ENCODE measurements at regions not wholly inside any gene's neighbourhood (a gene's known extent, or its start where the extent isn't known, plus 50 kb on each side); places are given as distances from the start of the nearest gene placed in this dataset.

DNA sequence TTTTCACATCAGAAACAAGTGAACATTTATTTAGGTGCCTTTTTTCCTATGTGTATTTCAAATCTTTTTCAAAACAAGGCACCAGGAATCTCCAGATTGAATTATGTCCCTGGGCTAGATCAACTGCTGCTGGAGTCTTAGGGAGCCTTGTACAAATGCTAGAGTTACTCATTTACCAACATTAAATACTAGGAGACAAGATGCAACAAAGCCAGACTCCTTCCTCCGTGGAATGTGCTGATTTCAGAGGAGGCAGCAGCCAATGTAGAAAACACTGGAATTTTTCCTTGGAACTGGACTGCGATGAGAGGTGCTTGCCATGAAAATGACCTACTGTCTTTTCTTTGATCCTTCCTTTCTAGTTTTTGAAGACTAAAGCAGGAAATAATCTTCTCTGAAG is 1514.7 kb upstream of the MIR17HG start:
- H3K27me3 ChIP-seq (ENCODE audit: control insufficient read depth in 2 of 2, insufficient read depth in 2 of 2, low read length in 2 of 2), result no peaks in the 10 kb centered on the region
- H3K36me3 ChIP-seq (ENCODE audit: control insufficient read depth, insufficient read depth, low read length), result no peaks in the 10 kb centered on the region
- H3K9me1 ChIP-seq (ENCODE audit: control insufficient read depth, insufficient read depth, low read length), result no peaks in the 10 kb centered on the region
- no peak for FAIRE-seq
- 2% methylated on average over 2 of the region's 2 CpGs for whole genome bisulfite sequencing (ENCODE audit: insufficient coverage, low coverage, missing lambda C conversion rate)
- no TSS peak for BruUV-seq (replicated peaks)
- in situ Hi-C loops (cut with MboI) (no loop called here), intact Hi-C loops (cut with micrococcal nuclease) (no loop called here)
- H3K79me2 ChIP-seq (ENCODE audit: control insufficient read depth, insufficient read depth, low read length), result no peaks in the 10 kb centered on the region
- TF ChIP-seq, protein P1, sequence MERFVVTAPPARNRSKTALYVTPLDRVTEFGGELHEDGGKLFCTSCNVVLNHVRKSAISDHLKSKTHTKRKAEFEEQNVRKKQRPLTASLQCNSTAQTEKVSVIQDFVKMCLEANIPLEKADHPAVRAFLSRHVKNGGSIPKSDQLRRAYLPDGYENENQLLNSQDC (CRISPR knock-in tag; IDR thresholded peaks at IDR 0.05), result no peak
- TF ChIP-seq, protein P2, sequence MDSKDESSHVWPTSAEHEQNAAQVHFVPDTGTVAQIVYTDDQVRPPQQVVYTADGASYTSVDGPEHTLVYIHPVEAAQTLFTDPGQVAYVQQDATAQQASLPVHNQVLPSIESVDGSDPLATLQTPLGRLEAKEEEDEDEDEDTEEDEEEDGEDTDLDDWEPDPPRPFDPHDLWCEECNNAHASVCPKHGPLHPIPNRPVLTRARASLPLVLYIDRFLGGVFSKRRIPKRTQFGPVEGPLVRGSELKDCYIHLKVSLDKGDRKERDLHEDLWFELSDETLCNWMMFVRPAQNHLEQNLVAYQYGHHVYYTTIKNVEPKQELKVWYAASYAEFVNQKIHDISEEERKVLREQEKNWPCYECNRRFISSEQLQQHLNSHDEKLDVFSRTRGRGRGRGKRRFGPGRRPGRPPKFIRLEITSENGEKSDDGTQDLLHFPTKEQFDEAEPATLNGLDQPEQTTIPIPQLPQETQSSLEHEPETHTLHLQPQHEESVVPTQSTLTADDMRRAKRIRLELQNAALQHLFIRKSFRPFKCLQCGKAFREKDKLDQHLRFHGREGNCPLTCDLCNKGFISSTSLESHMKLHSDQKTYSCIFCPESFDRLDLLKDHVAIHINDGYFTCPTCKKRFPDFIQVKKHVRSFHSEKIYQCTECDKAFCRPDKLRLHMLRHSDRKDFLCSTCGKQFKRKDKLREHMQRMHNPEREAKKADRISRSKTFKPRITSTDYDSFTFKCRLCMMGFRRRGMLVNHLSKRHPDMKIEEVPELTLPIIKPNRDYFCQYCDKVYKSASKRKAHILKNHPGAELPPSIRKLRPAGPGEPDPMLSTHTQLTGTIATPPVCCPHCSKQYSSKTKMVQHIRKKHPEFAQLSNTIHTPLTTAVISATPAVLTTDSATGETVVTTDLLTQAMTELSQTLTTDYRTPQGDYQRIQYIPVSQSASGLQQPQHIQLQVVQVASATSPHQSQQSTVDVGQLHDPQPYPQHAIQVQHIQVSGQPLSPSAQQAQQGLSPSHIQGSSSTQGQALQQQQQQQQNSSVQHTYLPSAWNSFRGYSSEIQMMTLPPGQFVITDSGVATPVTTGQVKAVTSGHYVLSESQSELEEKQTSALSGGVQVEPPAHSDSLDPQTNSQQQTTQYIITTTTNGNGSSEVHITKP (IDR thresholded peaks at IDR 0.05; ENCODE audit: partially characterized antibody), result no peak
- TF ChIP-seq SMARCA4 (IDR thresholded peaks at IDR 0.05) (no peak), ZNF23 (CRISPR knock-in tag; IDR thresholded peaks at IDR 0.05) (no peak), ESRRA (IDR thresholded peaks at IDR 0.05; ENCODE audit: borderline replicate concordance, low read depth) (no peak)
- TF ChIP-seq, protein P3, sequence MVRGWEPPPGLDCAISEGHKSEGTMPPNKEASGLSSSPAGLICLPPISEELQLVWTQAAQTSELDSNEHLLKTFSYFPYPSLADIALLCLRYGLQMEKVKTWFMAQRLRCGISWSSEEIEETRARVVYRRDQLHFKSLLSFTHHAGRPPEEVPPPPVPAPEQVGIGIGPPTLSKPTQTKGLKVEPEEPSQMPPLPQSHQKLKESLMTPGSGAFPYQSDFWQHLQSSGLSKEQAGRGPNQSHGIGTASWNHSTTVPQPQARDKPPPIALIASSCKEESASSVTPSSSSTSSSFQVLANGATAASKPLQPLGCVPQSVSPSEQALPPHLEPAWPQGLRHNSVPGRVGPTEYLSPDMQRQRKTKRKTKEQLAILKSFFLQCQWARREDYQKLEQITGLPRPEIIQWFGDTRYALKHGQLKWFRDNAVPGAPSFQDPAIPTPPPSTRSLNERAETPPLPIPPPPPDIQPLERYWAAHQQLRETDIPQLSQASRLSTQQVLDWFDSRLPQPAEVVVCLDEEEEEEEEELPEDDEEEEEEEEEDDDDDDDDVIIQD (CRISPR knock-in tag; IDR thresholded peaks at IDR 0.05), result no peak
- H4K20me1 ChIP-seq (replicated peaks; ENCODE audit: control insufficient read depth, insufficient read depth, low read length), result no peaks in the 10 kb centered on the region
- CTCF ChIA-PET (ENCODE audit: low intra/inter-chr PET ratio), result no interaction called here
- POLR2A ChIA-PET, result no interaction called here
- no peak overlapping the region for H3K27ac ChIP-seq (ENCODE audit: extremely low read depth, low read depth, low read length)
- no peaks in the 10 kb centered on the region for H3K9me3 ChIP-seq (replicated peaks; ENCODE audit: control insufficient read depth, insufficient read depth, low read depth, low read length)
- H3K4me1 ChIP-seq (replicated peaks in 1 of 2; ENCODE audit: control insufficient read depth in 2 of 2, insufficient read depth in 2 of 2, low read length in 2 of 2), result no peaks in the 10 kb centered on the region
- no peak overlapping the region for H3K4me3 ChIP-seq
- no peak overlapping the region for H3K9ac ChIP-seq (ENCODE audit: insufficient read depth in 1 of 2, low read depth in 2 of 2, low read length in 2 of 2)
- no peak for ATAC-seq
- no peak overlapping the region for H3K4me2 ChIP-seq (ENCODE audit: insufficient read depth, low read length)
- no peak for DNase-seq (ENCODE audit: extremely low read depth in 1 of 4, low spot score in 3 of 4)
- no peak overlapping the region for H2AFZ ChIP-seq (ENCODE audit: low read depth, low read length)

Measured in K562 (cell line).